ENCODE measurements at regions not wholly inside any gene's neighbourhood (a gene's known extent, or its start where the extent isn't known, plus 50 kb on each side); places are given as distances from the start of the nearest gene placed in this dataset.
"Not testable (repeated sequence)": the region's sequence is repeated elsewhere in the genome, so short reads cannot be mapped to it uniquely, and the experiment has no call there.

- DNase-seq: no peak
These were observed 75.3 kb downstream of the UTRN start for GRCh38 chr6:144360401-144360800.

GRCh38 chr6:144361016-144361415 is 75.9 kb downstream of the UTRN start:
- DNase-seq: no peak

GRCh38 chr6:144362042-144363018 is 77.2 kb downstream of the UTRN start:
- DNase-seq: no peak

- no peak for DNase-seq
These were observed 79.1 kb downstream of the UTRN start for GRCh38 chr6:144364208-144364720.

- DNase-seq: no peak
These were observed 79.6 kb downstream of the UTRN start for GRCh38 chr6:144364782-144365181.

- DNase-seq: no peak
These were observed 80.1 kb downstream of the UTRN start for GRCh38 chr6:144365271-144365670.

GRCh38 chr6:144369696-144370095 is 84.6 kb downstream of the UTRN start:
- not testable (repeated sequence) for DNase-seq

GRCh38 chr6:144372116-144372515 is 87.0 kb downstream of the UTRN start:
- no peak for DNase-seq

GRCh38 chr6:144372611-144373594 is 87.8 kb downstream of the UTRN start:
- DNase-seq: no peak

GRCh38 chr6:144374525-144374924 is 89.4 kb downstream of the UTRN start:
- not testable (repeated sequence) for DNase-seq

- no peak for DNase-seq
These were observed 92.6 kb downstream of the UTRN start for GRCh38 chr6:144377586-144378210.

GRCh38 chr6:144378437-144378836 is 93.3 kb downstream of the UTRN start:
- DNase-seq: no peak

GRCh38 chr6:144379356-144379755 is 94.2 kb downstream of the UTRN start:
- no peak for DNase-seq

- DNase-seq: not testable (repeated sequence)
These were observed 96.4 kb downstream of the UTRN start for GRCh38 chr6:144381499-144381898.

GRCh38 chr6:144383336-144383735 is 98.2 kb downstream of the UTRN start:
- no peak for DNase-seq

GRCh38 chr6:144384427-144384826 is 99.3 kb downstream of the UTRN start:
- no peak for DNase-seq

GRCh38 chr6:144389474-144389873 is 104.3 kb downstream of the UTRN start:
- not testable (repeated sequence) for DNase-seq

- no peak for DNase-seq
These were observed 105.1 kb downstream of the UTRN start for GRCh38 chr6:144390202-144390601.

GRCh38 chr6:144390886-144391285 is 105.8 kb downstream of the UTRN start:
- no peak for DNase-seq

GRCh38 chr6:144392536-144392935 is 107.4 kb downstream of the UTRN start:
- DNase-seq: no peak

- DNase-seq: no peak
These were observed 109.1 kb downstream of the UTRN start for GRCh38 chr6:144394210-144394609.

GRCh38 chr6:144395014-144395413 is 109.9 kb downstream of the UTRN start:
- DNase-seq: no peak

GRCh38 chr6:144395826-144396225 is 110.7 kb downstream of the UTRN start:
- DNase-seq: no peak

Measured in effector CD4-positive, alpha-beta T cell (primary cell).